GM21576 (cell line): ENCODE measurements at regions not wholly inside any gene's neighbourhood (a gene's known extent, or its start where the extent isn't known, plus 50 kb on each side); places are given as distances from the start of the nearest gene placed in this dataset.

ENCODE experiments used
- ATAC-seq: cut with Tn5 transposase; IDR thresholded peaks from one replicate; pipeline ENCODE4 v1.9.1; 2021; ENCODE audit warnings: mild to moderate bottlenecking, moderate library complexity; ENCODE audit not compliant: unreplicated experiment

- ATAC-seq = no peak
These were observed 115.7 kb upstream of the PJA1 start for GRCh38 chrX:69280933-69281332.

DNA sequence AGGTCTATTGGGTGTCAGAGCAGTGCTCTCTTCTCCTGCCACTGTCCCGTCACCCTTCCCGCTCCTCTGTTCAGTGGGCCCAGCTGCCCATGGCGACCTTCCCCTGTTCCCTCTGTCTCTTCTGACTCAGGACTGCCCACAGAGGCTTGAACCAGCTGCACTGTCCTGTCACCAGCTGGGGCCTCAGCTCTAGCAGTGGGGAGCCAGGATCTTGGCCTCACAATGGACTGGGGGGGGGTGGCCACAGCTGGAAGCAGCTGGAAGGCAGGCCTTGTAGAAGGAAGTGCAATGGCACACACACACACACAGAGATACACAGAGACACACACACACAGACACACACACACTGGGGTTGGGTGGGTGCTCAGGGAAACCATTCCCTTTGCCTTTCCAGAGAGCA is 114.0 kb upstream of the PJA1 start:
- ATAC-seq = no peak

- no peak for ATAC-seq
These were observed 112.9 kb upstream of the PJA1 start for GRCh38 chrX:69278031-69278687.

GRCh38 chrX:69277369-69277990 is 112.2 kb upstream of the PJA1 start:
- ATAC-seq = no peak

DNA sequence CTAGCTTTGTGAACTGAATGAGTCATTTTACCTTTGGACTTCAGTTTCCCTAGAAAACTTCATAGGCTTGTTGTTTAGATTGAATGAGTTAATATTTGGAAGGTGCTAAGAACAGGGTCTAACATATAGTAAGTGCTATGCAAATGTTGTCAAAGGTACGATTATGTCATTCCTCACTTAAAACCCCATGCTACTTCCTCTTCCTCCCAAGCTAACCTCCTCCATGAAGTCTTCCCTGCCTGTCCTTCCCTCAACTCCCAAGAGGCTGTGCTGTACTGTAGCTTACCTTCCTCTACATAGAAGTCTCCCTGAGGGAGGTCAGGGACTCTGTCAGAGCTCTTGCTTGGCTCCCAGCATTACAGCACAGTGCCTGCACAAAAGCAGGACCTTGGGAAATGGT is 103.4 kb upstream of the PJA1 start:
- ATAC-seq = no peak

DNA sequence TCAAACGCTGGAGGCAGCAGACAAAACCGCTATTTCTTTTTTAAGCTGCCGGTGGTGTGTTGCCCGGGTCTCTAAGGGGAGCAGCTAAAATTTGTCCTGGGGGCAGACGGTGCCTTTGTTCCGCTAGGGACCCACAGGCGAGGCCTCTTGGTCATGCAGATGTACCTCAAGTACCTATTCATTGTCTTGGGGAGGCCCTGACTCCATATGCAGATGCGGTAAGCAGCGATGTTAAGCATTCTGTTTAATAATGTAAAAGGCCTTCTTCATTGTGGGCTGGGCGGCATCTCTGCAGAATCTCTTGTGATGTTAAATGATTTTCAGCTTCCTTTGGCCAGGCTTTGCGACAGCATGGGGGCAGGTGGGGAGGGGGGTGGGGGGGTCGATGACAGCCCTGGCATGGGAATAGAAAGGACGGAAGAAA is 98.9 kb upstream of the PJA1 start:
- no peak for ATAC-seq

DNA sequence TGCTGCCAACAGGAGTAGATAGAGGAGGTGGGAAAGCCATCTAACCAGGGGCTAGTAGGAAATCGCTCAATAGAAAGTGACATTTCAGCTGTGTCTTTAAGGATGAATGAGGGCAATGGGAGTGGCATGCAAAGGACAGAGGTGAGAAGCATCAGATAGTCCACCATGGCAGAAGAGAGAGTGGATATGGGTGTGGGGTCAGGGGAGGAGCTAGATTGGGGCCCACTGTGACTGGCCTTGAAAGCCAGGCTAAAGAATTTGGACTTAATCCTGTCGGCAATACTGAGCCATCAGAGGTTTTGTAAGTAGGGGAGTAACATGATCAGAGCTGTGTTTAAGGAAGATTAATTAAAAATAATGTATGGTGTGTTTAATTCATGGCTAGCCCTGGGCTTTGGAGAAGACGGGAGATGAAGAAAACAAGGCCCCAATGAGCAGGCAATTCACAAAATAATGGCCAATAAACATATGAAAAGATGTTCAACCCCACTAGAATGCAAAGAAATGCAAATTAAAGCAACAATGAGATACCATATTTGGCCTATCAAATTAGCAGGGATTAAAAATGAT is 98.1 kb upstream of the PJA1 start:
- ATAC-seq = no peak

- no peak for ATAC-seq
These were observed 97.0 kb upstream of the PJA1 start for GRCh38 chrX:69262036-69262936.

DNA sequence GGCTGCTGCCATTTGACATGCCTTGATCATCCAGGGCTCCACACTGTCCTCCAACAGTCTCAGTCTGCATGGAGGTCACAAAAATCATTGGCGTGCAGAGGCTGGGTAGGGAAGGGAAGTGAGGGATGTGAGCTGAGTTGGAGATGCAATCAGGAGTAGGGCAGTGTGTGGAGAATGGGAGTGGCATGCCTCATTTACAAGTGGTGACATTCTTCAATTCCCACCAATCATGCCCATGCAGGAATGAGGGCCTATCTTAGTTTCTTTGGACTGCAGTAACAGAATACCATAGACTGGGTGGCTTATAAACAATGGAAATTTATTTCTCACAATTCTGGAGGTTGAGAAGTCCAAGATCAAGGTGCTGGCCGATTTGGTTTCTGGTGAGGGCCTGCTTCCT is 94.9 kb upstream of the PJA1 start:
- no peak for ATAC-seq

GRCh38 chrX:69258893-69259292 is 93.6 kb upstream of the PJA1 start:
- no peak for ATAC-seq

- no peak for ATAC-seq
These were observed 92.4 kb upstream of the PJA1 start for GRCh38 chrX:69257499-69258127.

DNA sequence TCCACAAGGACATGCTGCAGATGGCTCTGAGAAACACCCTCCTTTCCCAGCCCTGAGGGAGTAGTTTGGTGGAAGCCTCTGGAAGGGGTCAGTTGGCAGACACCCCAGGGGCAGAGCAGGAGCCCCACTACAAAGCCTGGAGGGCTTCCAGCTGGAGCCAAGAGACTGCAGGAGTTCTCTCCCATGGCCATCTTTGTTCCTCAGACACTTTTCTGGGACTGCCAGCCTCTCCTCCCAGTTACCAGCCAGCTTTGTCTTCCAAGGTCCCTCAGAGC is 91.0 kb upstream of the PJA1 start:
- no peak for ATAC-seq

- no peak for ATAC-seq
These were observed 90.4 kb upstream of the PJA1 start for GRCh38 chrX:69255441-69256290.

- no peak for ATAC-seq
These were observed 88.6 kb upstream of the PJA1 start for GRCh38 chrX:69253821-69254220.

DNA sequence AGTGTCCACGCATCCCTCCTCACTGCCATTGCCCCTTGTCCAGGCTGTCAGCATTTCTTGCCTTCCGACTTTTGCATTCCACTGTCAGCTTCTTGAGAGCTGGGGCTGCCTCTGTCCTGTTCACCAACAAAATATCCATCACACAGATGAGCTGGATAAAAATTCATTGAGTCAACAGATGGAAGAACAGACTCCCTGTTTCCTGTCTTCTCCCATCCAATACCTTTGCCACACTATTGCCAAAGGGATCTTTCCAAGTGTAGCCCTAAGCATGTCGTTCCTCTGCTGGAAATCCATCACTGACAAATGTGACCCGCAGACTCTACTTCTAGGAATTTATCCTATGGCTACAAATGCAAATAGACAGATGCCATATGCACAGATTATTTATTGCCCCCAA is 78.0 kb upstream of the PJA1 start:
- no peak for ATAC-seq

DNA sequence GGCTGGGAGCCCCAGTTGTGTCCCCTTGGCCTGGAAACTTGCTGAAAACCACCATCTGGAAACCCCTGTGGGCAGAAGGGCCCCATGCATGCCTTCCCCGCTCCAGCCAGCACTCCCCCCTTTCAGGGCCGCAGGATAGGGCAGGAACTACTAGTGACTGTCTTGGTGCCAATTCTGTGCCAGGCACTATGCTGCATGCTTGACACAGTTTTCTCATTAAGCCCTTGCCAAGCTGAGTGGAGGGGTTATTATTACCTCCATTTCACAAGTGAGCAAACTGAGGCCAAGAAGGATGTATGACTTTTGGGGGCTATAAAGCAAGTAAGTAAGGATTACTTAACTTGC is 73.6 kb upstream of the PJA1 start:
- no peak for ATAC-seq

DNA sequence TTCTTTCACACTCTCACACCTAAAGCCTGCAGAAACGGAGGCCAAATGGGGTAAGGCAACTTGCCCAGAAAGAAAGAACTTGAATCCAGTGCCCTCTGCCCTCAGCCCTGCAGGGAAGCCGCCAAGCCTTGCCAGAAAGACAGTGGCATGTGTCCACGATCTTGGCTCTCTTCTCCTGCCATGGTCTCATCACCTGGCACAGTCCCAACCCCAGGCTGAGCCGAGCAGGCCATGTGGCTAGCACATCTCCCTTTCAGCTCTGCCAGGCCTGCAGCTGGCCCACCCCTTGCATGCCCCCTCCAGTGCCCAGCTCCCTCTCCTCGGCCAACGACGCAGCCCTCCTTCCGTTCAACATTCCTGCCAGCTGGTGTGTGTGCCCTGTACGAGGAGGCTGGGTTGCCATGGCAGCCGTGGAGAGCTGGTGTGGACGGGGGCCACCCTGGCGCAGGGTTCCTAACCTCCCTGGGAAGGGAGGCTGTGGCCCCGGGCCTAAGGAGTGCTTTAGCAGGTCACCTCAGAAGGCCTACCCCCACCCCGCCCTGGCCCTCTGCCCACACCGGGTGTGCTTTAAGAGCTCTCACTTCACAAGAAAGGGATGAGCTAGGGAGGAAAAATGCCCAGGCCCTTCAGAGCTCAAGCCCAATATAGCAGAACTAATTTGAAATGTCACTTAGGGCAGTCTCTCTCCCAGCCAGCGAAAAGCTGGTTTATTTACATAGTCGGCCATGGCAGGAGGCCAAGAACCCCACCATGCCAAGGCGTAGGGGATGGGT is 73.0 kb upstream of the PJA1 start:
- no peak for ATAC-seq

GRCh38 chrX:69237236-69237635 is 72.0 kb upstream of the PJA1 start:
- no peak for ATAC-seq

DNA sequence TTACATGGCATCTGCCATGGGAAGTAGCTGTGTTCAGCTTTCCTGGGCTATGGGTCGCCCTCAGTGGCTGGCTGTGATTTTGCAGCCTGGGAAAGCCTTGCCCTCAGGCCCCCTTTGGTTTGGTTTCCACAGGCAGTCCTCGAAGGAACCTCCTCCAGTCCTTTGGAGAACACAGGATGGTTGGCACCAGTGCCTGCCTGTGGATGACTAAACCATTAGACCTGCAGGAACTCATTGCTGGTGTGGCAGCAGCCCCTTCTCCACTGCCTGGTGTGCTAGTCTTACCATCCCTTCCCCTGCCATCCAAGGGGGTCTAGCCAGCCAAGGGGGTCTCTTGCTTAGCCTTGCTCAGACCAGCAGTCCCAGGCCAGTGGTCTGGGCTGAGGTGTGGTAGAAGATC is 71.4 kb upstream of the PJA1 start:
- no peak for ATAC-seq

- ATAC-seq = no peak
These were observed 69.4 kb upstream of the PJA1 start for GRCh38 chrX:69234624-69235023.
